ENCODE measurements at regions not wholly inside any gene's neighbourhood (a gene's known extent, or its start where the extent isn't known, plus 50 kb on each side); places are given as distances from the start of the nearest gene placed in this dataset.

GRCh38 chr1:228821252-228821651 is 86.0 kb downstream of the RHOU start:
- TF ChIP-seq CTCF (IDR thresholded peaks at IDR 0.05): no peak
- TF ChIP-seq REST (IDR thresholded peaks at IDR 0.05; ENCODE audit: insufficient read depth in 1 of 2, low read depth in 2 of 2, low read length in 1 of 2): no peak

All from Panc1 (cell line).